ENCODE measurements at regions not wholly inside any gene's neighbourhood (a gene's known extent, or its start where the extent isn't known, plus 50 kb on each side); places are given as distances from the start of the nearest gene placed in this dataset.

- TF ChIP-seq, protein P1, sequence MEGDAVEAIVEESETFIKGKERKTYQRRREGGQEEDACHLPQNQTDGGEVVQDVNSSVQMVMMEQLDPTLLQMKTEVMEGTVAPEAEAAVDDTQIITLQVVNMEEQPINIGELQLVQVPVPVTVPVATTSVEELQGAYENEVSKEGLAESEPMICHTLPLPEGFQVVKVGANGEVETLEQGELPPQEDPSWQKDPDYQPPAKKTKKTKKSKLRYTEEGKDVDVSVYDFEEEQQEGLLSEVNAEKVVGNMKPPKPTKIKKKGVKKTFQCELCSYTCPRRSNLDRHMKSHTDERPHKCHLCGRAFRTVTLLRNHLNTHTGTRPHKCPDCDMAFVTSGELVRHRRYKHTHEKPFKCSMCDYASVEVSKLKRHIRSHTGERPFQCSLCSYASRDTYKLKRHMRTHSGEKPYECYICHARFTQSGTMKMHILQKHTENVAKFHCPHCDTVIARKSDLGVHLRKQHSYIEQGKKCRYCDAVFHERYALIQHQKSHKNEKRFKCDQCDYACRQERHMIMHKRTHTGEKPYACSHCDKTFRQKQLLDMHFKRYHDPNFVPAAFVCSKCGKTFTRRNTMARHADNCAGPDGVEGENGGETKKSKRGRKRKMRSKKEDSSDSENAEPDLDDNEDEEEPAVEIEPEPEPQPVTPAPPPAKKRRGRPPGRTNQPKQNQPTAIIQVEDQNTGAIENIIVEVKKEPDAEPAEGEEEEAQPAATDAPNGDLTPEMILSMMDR (IDR thresholded peaks at IDR 0.05; ENCODE audit: low read length): no peak
- no peak for TF ChIP-seq EZH2 (optimal IDR thresholded peaks at IDR 0.05; ENCODE audit: low read depth, low read length)
Measured at GRCh38 chr19:30169196-30169900, 202.8 kb upstream of the ZNF536 start.

Measured in MM.1S (cell line).